Omental fat pad (tissue), 1 donor: ENCODE measurements at regions not wholly inside any gene's neighbourhood (a gene's known extent, or its start where the extent isn't known, plus 50 kb on each side); places are given as distances from the start of the nearest gene placed in this dataset.
"Not testable (repeated sequence)": the region's sequence is repeated elsewhere in the genome, so short reads cannot be mapped to it uniquely, and the experiment has no call there.

Experiments
- ATAC-seq: fragments of 150-250 bp; one replicate; pipeline ENCODE4 v1.9.1; 2016; ENCODE audit warnings: mild to moderate bottlenecking, moderate library complexity; ENCODE audit not compliant: low FRiP score
- DNase-seq: peaks from one replicate; pipeline ENCODE4 v3.0.0-alpha.2; 2019; ENCODE audit warnings: low spot score

- not testable (repeated sequence) for DNase-seq, ATAC-seq
Observed at GRCh38 chr2:89979826-89980537, 1288.5 kb downstream of the RPIA start.

- not testable (repeated sequence) for DNase-seq, ATAC-seq
Observed at GRCh38 chr2:89982246-89982645, 1290.8 kb downstream of the RPIA start.

GRCh38 chr2:89985650-89986049, 1294.2 kb downstream of the RPIA start:
- not testable (repeated sequence) for ATAC-seq, DNase-seq

GRCh38 chr2:89986532-89986931, 1295.1 kb downstream of the RPIA start:
- not testable (repeated sequence) for ATAC-seq, DNase-seq

- ATAC-seq, DNase-seq: not testable (repeated sequence)
Observed at GRCh38 chr2:89996779-89997178, 1305.3 kb downstream of the RPIA start.

- DNase-seq, ATAC-seq: not testable (repeated sequence)
Observed at GRCh38 chr2:90004553-90004952, 1313.1 kb downstream of the RPIA start.

GRCh38 chr2:90010442-90011100, 1319.1 kb downstream of the RPIA start:
- not testable (repeated sequence) for DNase-seq, ATAC-seq

GRCh38 chr2:90011101-90011443, 1319.6 kb downstream of the RPIA start:
- not testable (repeated sequence) for ATAC-seq, DNase-seq

GRCh38 chr2:90019908-90020307, 1328.4 kb downstream of the RPIA start:
- DNase-seq: not testable (repeated sequence)

GRCh38 chr2:90021234-90021633, 1329.8 kb downstream of the RPIA start:
- ATAC-seq: peak; percentile 37
- not testable (repeated sequence) for DNase-seq

More at GRCh38 chr2:90019908-90020307, 1328.4 kb downstream of the RPIA start:
- ATAC-seq: not testable (repeated sequence)

GRCh38 chr2:90027231-90027643, 1335.8 kb downstream of the RPIA start:
- DNase-seq: not testable (repeated sequence)
- ATAC-seq: peak; percentile 54

GRCh38 chr2:90028381-90029079, 1337.1 kb downstream of the RPIA start:
- DNase-seq, ATAC-seq: not testable (repeated sequence)

- not testable (repeated sequence) for ATAC-seq, DNase-seq
Observed at GRCh38 chr2:90029080-90029428, 1337.6 kb downstream of the RPIA start.

GRCh38 chr2:90032269-90032668, 1340.8 kb downstream of the RPIA start:
- not testable (repeated sequence) for DNase-seq, ATAC-seq

- DNase-seq, ATAC-seq: not testable (repeated sequence)
Observed at GRCh38 chr2:90036335-90036734, 1344.9 kb downstream of the RPIA start.

GRCh38 chr2:90039093-90039492, 1347.6 kb downstream of the RPIA start:
- not testable (repeated sequence) for DNase-seq, ATAC-seq

GRCh38 chr2:90047776-90048175, 1356.3 kb downstream of the RPIA start:
- not testable (repeated sequence) for DNase-seq, ATAC-seq

GRCh38 chr2:90052113-90052631, 1360.7 kb downstream of the RPIA start:
- ATAC-seq, DNase-seq: not testable (repeated sequence)
